Tibial nerve (tissue), 3 donors: ENCODE measurements at regions not wholly inside any gene's neighbourhood (a gene's known extent, or its start where the extent isn't known, plus 50 kb on each side); places are given as distances from the start of the nearest gene placed in this dataset.

Source experiments
- CTCF ChIP-seq, 5 experiments: fragments of 200-600 bp in 3 of 5; fragments of 450-650 bp in 2 of 5; sonication (generic) in 3 of 5; IDR thresholded peaks; one replicate each; pipeline ENCODE4 v1.5.1; 2016 to 2019; ENCODE audit warnings: antibody characterized with exemption in 5 of 5, mild to moderate bottlenecking in 3 of 5, moderate library complexity in 2 of 5
- POLR2A ChIP-seq, 2 donors: fragments of 450-650 bp; IDR thresholded peaks; one replicate each; pipeline ENCODE4 v1.6.1; 2017; ENCODE audit warnings: antibody characterized with exemption in 2 of 2, mild to moderate bottlenecking in 2 of 2, moderate library complexity in 2 of 2

GRCh38 chr2:207315131-207315530, 149.4 kb upstream of the KLF7 start:
- no peak for TF ChIP-seq CTCF (IDR thresholded peaks at IDR 0.05)
- TF ChIP-seq POLR2A (IDR thresholded peaks at IDR 0.05), result no peak
